Left ventricle myocardium inferior (tissue), 1 donor: ENCODE measurements at regions not wholly inside any gene's neighbourhood (a gene's known extent, or its start where the extent isn't known, plus 50 kb on each side); places are given as distances from the start of the nearest gene placed in this dataset.

ENCODE experiments used
- DNase-seq: peaks from one replicate; pipeline ENCODE4 v3.0.0-alpha.2; 2020
- H3K27ac ChIP-seq: fragments of 200-600 bp; replicated peaks from 2 replicates; pipeline ENCODE4 v1.8.0; 2021
- H3K27me3 ChIP-seq: fragments of 200-600 bp; 2 replicates; pipeline ENCODE4 v1.8.0; 2021; ENCODE audit warnings: low read depth
- H3K36me3 ChIP-seq: fragments of 200-600 bp; 2 replicates; pipeline ENCODE4 v1.8.0; 2021
- H3K4me1 ChIP-seq: fragments of 200-600 bp; 2 replicates; pipeline ENCODE4 v1.8.0; 2021
- H3K4me3 ChIP-seq: fragments of 200-600 bp; 2 replicates; pipeline ENCODE4 v1.8.0; 2021; ENCODE audit warnings: mild to moderate bottlenecking, moderate library complexity
- H3K9me3 ChIP-seq: fragments of 200-600 bp; replicated peaks from 2 replicates; pipeline ENCODE4 v1.8.0; 2021
- intact Hi-C: fragments of 100-400 bp; cut with micrococcal nuclease; formaldehyde crosslinking; loops from one replicate; pipeline ENCODE4 v1.11.0; 2022
- TF ChIP-seq, protein P1 (sequence below): fragments of 200-600 bp; IDR thresholded peaks from 2 replicates; pipeline ENCODE4 v1.8.0; 2021; ENCODE audit warnings: antibody characterized with exemption, mild to moderate bottlenecking, borderline replicate concordance
- donor health status: DM: no; HTN: yes; CAD: no; lungs with severe emphysema.

DNA sequence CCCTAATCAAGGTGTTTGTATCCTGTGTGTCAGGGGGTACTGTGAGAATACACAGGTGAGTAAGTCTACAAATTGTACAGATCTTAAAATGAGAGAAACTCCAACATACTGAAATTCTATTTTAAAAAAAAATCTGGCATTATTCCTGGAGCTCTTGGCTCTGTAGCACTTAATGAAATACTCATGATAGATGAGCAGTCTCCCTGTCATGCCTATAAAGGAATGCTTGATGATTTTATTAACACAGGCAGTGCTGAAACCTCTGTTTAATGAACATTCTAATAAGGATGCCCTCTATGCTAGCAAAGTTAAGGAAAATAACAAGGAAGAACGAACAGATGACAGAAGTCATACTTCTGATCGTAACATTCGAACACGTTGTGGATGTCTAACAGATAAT is 233.9 kb upstream of the NEGR1 start:
- TF ChIP-seq, protein P1, sequence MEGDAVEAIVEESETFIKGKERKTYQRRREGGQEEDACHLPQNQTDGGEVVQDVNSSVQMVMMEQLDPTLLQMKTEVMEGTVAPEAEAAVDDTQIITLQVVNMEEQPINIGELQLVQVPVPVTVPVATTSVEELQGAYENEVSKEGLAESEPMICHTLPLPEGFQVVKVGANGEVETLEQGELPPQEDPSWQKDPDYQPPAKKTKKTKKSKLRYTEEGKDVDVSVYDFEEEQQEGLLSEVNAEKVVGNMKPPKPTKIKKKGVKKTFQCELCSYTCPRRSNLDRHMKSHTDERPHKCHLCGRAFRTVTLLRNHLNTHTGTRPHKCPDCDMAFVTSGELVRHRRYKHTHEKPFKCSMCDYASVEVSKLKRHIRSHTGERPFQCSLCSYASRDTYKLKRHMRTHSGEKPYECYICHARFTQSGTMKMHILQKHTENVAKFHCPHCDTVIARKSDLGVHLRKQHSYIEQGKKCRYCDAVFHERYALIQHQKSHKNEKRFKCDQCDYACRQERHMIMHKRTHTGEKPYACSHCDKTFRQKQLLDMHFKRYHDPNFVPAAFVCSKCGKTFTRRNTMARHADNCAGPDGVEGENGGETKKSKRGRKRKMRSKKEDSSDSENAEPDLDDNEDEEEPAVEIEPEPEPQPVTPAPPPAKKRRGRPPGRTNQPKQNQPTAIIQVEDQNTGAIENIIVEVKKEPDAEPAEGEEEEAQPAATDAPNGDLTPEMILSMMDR, result no peak
- DNase-seq, result no peak
- Histone ChIP-seq H3K27me3 (no peaks in the 10 kb centered on the region), H3K4me1 (no peaks in the 10 kb centered on the region), H3K36me3 (no peaks in the 10 kb centered on the region), H3K27ac (no peak overlapping the region), H3K4me3 (no peak overlapping the region), H3K9me3 (no peaks in the 10 kb centered on the region)
- intact Hi-C loops, result no loop called here

DNA sequence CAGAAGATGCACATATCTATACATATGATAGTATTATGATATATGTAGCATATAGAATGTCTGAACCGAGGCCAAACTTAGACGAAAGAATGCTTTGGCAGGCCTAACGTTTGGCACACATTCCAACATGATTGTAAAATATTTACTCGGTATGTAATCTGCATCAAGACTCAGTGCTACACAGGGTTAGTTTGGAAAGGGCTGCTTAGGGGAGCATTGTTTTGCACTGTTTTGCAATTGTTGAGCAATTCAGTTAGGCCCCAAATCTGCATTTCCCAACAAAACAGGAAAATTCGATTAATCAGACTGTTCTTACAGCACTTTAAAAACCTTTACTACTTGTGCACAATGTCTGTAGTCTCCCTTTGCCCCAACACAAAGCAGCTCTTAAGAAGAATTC is 216.0 kb upstream of the NEGR1 start:
- TF ChIP-seq, protein P1, result no peak
- intact Hi-C loops, result no loop called here

DNA sequence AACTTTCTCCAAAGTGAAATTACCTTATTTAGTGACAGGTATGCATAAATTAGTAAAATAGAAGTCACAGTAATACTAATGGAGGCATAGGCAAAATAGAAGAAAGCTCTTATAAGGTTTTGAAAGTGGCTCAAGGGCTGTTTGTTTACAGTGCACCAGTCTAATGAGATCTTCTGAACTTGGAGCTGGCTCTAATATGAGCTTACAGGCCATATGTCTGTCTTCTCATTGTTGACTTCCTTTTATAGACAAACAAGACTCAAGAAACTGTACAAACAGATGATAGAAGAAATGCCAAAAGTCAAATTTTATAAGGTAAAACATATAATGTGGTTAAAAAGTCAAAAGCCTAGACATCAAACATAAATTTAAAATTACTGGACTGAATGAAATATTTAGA is 207.5 kb upstream of the NEGR1 start:
- H3K27ac ChIP-seq, result no peak overlapping the region
- intact Hi-C loops, result no loop called here
- H3K27me3 ChIP-seq, result no peaks in the 10 kb centered on the region
- no peak for DNase-seq
- H3K4me1 ChIP-seq, result no peaks in the 10 kb centered on the region
- no peak overlapping the region for H3K4me3 ChIP-seq
- H3K36me3 ChIP-seq, result no peaks in the 10 kb centered on the region
- TF ChIP-seq, protein P1, result no peak
- no peaks in the 10 kb centered on the region for H3K9me3 ChIP-seq

More for the DNA sequence above, 216.0 kb upstream of the NEGR1 start:
- no peaks in the 10 kb centered on the region for H3K9me3 ChIP-seq
- H3K4me1 ChIP-seq, result no peaks in the 10 kb centered on the region
- H3K27ac ChIP-seq, result no peak overlapping the region
- no peak for DNase-seq
- H3K36me3 ChIP-seq, result no peaks in the 10 kb centered on the region
- H3K27me3 ChIP-seq, result no peaks in the 10 kb centered on the region
- H3K4me3 ChIP-seq, result no peak overlapping the region

DNA sequence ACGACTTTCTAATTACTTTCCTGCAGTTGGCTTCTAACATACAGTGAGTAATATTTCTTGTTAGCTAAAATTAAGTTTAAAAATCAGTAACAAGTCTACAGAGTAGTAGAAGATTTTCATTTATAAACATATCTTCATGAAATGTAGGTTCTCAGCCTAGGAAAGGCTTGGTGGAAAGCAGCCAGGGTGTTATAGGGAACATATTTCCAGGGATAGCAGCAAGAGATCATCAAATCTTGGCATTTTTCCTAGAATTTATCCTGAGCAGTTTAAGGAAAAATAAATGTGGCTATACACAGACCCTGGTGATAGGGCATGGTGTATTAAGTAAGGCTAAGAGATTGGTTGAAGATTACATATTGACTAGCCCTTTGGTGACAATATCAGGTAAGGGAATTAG is 203.5 kb upstream of the NEGR1 start:
- TF ChIP-seq, protein P1, result no peak
- Histone ChIP-seq H3K27ac (no peak overlapping the region), H3K27me3 (no peaks in the 10 kb centered on the region), H3K9me3 (peaks cover 2% of the 10 kb centered on the region), H3K36me3 (no peaks in the 10 kb centered on the region), H3K4me3 (no peak overlapping the region), H3K4me1 (no peaks in the 10 kb centered on the region)
- intact Hi-C loops, result no loop called here
- no peak for DNase-seq

DNA sequence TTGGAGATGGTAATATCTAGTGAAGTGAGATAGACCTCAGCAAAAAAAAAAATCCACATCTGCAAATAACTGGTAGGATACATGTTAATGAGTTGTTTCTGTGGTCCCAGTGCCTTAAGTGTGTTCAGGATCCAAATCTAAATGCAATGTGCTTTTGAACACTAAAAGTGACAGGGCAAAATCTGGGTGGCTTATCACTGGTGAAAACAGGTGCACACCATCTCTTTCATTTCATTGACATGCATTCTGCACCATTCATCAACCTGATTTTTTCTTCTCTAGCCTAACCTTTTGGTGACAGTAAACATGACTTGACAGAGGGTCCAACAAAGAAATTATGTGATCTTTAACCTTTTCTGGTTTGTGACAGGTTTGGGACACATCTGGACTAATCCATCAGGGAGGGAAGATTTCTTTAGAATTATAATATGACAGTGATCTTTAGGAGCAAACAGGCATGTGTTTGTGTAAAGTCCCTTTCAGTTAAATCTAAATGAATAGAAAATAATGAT is 201.6 kb upstream of the NEGR1 start:
- TF ChIP-seq, protein P1, result no peak
- Histone ChIP-seq H3K27me3 (no peaks in the 10 kb centered on the region), H3K9me3 (peaks cover 18% of the 10 kb centered on the region), H3K4me3 (no peak overlapping the region), H3K27ac (no peak overlapping the region), H3K4me1 (no peaks in the 10 kb centered on the region), H3K36me3 (no peaks in the 10 kb centered on the region)
- no peak for DNase-seq
- intact Hi-C loops, result no loop called here
